G401 (cell line): ENCODE measurements at regions not wholly inside any gene's neighbourhood (a gene's known extent, or its start where the extent isn't known, plus 50 kb on each side); places are given as distances from the start of the nearest gene placed in this dataset.

Experiments
- DNase-seq: peaks from one replicate; pipeline ENCODE4 v3.0.0-alpha.2; 2015; ENCODE audit warnings: low spot score
- in situ Hi-C: cut with HindIII; loops from 2 replicates; pipeline ENCODE4 v1.10.0; 2016; ENCODE audit warnings: low sequenced_read_pairs, mixed read lengths

- in situ Hi-C loops: no loop called here
Observed at GRCh38 chr1:80891871-80892270, 908.9 kb upstream of the ADGRL2 start.

DNA sequence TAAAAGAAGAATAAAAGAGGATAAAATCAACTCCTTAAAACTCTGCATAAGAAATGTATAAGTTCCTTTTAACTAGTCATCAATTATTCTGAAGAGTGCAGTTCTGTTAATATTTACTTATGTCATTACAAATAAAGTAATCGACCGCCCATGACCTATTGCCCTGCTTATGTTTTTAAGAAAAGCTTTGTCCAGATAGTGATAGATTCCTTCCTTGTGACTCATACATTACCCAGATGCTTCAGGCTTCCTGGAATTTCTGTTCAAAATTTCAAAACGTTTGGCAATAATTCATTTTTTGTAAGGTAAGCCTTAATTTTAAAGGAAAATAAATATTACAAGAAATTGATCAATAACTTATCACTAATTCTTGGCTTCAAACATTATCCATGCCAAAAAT, 918.2 kb upstream of the ADGRL2 start:
- in situ Hi-C loops: no loop called here

More at GRCh38 chr1:80891871-80892270, 908.9 kb upstream of the ADGRL2 start:
- DNase-seq: no peak

DNA sequence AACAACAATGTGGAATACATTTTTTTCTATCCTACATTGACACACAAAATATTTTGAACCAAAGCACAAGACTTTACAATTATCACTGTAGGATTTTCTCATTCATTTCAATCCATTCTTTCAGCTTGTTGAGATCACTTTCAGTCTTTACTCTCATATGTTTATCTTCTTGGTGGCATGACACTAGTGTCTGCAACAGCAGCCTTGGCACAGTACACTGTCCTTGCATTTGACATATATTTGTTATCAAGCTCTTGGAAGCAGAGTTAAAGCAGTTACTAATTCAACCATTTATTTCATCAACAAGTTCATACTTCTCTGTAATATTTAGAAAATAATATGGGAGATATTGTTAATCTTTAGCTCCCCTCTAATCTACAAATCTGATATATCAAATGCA, 922.4 kb upstream of the ADGRL2 start:
- no peak for DNase-seq
- in situ Hi-C loops: no loop called here

More for the DNA sequence above, 918.2 kb upstream of the ADGRL2 start:
- no peak for DNase-seq

DNA sequence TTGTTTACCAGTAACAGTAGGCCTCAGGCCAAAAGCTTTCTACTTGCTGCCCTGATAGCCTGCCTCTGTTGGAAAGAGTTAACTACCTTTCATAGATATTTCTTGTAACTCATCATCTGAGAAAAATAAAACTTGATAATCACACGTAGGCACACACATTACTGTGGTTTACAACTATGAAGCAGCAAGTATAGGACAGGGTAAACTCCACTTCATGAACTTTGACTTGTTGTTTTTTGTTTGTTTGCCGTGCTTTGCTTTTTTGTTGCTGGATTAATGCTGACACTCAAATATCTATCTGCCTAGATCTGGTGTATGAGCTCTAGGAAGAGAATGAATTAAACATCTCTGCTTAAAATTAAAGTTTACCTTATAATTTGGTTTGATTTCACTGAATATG, 924.7 kb upstream of the ADGRL2 start:
- in situ Hi-C loops: no loop called here
- DNase-seq: no peak

- in situ Hi-C loops: no loop called here
- DNase-seq: no peak
Observed at GRCh38 chr1:80869299-80869698, 931.4 kb upstream of the ADGRL2 start.

DNA sequence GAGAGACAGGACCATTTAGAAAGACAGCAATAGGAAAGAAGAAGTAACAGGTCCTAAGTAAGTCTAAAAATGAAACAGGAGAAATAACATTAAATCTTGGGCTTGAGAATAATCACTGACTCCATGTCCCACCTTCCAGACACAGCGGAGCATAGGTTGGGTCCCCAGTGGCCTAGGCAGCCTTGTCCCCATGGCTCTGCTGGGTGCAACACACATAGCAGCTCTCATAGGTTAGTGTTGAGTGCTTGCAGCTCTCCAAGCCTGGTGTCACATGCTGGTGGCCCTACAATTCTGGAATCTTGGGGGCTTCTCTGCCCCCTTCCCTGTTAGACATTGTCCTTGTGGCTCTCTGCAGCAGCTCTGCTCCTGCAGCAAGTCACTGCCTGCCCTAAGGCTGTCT, 952.8 kb upstream of the ADGRL2 start:
- no peak for DNase-seq
- in situ Hi-C loops: no loop called here

DNA sequence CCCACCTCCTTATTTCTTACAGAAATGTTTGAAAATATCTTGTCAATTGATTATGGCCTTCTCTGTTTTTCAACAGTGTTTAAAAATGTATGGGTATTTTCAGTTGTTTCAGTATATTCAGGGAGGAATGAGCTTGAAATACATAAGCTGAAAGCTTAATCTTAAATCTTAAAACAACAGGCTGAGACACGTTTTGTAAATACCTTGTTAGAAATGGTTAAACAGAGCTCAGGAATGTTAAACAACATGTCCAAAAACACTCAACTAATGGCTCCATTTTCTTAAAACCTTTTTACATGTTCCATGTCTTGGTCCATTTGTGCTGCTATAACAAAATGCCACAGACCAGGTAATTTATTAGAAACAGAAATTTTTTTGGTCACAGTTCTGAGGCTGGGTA, 953.8 kb upstream of the ADGRL2 start:
- DNase-seq: no peak
- in situ Hi-C loops: no loop called here

GRCh38 chr1:80842796-80843195, 957.9 kb upstream of the ADGRL2 start:
- in situ Hi-C loops: no loop called here
- DNase-seq: no peak

DNA sequence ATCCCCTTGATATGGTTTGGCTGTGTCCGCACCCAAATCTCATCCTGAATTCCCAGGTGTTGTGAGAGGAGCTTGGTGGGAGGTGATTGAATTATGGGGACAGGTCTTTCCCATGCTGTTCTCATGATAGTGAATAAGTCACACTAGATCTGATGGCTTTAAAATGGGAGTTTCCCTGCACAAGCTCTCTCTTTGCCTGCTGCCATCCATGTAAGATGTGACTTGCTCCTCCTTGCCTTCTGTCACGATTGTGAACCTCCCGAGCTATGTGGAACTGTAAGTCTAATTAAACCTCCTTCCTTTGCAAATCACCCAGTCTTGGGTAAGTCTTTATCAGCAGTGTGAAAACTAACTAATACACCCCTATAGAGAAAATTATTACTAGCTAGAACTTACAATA, 959.5 kb upstream of the ADGRL2 start:
- DNase-seq: no peak
- in situ Hi-C loops: no loop called here

- in situ Hi-C loops: no loop called here
- no peak for DNase-seq
Observed at GRCh38 chr1:80837066-80837465, 963.7 kb upstream of the ADGRL2 start.

GRCh38 chr1:80836505-80836904, 964.2 kb upstream of the ADGRL2 start:
- in situ Hi-C loops: no loop called here
- no peak for DNase-seq

DNA sequence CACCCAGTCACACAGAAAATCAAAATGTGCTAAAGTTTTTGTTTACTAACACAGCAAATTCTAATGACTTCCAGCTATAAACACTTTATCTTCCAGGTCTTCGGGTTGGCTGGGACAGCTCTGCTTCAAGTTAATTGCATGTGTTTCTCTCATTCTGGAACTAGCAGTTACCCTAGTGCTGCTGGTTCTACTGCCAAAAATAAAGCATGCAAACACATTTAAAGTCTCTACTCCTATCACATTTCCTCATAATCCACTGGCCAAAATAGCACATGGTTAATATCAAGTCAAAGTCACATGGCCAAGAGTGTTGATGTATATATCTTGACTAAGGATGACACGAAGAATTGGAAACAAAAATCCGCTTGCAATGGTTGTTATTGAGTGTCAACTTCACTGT, 973.1 kb upstream of the ADGRL2 start:
- DNase-seq: no peak
- in situ Hi-C loops: no loop called here

GRCh38 chr1:80825067-80825466, 975.7 kb upstream of the ADGRL2 start:
- no peak for DNase-seq
- in situ Hi-C loops: no loop called here

DNA sequence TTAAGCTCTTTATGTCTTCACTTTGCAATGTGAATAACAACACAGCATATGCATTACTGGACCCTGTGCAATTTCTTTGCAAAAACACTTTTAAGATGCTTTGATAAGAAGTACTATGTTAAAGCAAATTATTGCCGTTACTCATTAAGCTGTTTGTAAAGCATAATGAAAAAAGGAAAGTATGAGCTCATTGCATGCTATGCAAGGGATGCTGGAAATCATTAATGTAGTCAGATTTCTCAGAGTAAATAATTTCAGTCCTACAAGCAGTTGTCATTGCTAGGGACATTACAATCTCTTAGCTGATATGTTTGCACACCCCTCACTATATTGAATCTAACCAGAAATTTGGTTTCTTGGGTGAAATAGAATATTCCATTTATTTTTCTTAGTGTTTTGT, 982.5 kb upstream of the ADGRL2 start:
- in situ Hi-C loops: no loop called here
- DNase-seq: no peak

GRCh38 chr1:80807981-80808380, 992.8 kb upstream of the ADGRL2 start:
- in situ Hi-C loops: no loop called here
- DNase-seq: no peak

GRCh38 chr1:80806431-80806830, 994.3 kb upstream of the ADGRL2 start:
- in situ Hi-C loops: no loop called here
- DNase-seq: no peak

- in situ Hi-C loops: no loop called here
- no peak for DNase-seq
Observed at GRCh38 chr1:80801695-80802094, 999.0 kb upstream of the ADGRL2 start.

GRCh38 chr1:80799457-80799856, 1001.3 kb upstream of the ADGRL2 start:
- in situ Hi-C loops: no loop called here
- no peak for DNase-seq

- no peak for DNase-seq
- in situ Hi-C loops: no loop called here
Observed at GRCh38 chr1:80779275-80779674, 1021.5 kb upstream of the ADGRL2 start.

DNA sequence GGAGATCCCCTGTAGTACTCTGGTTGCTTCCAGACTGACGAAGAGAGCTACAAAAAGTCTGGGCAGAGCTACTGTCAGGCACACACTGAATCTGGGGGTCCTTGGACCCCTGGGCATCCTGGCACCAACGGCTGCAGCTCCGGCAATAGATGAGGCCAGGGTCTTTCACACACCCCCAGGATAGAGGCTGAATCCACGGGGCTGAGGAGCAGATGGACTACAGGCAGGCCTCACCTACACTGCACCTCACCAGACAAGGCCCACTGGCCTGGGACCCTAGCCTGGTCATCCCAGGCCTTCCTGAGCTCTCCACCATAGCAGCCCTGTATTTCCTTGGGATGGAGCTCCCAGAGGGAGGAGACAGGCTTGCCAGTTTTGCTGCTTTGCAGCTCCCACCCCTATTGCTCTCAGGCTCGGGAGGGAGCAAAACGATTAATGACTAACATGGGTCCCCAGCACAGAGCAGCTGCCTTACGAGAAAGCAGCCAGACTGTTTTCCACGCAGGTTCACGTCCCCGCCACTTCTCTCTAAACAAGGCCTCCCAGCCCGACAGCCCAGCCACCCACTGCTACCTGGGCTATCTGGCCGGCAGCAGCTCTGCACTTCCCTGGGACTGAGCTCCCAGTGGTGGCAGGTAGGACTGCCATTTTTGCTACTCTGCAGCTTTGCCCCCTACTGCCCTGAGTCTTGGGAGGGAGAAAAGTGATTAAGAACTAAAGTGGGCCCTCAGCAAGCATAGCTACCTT, 1022.5 kb upstream of the ADGRL2 start:
- DNase-seq: no peak
- in situ Hi-C loops: no loop called here

- in situ Hi-C loops: no loop called here
- no peak for DNase-seq
Observed at GRCh38 chr1:80776266-80776665, 1024.5 kb upstream of the ADGRL2 start.
